ENCODE measurements at regions not wholly inside any gene's neighbourhood (a gene's known extent, or its start where the extent isn't known, plus 50 kb on each side); places are given as distances from the start of the nearest gene placed in this dataset.
"Not testable (repeated sequence)": the region's sequence is repeated elsewhere in the genome, so short reads cannot be mapped to it uniquely, and the experiment has no call there.

DNA sequence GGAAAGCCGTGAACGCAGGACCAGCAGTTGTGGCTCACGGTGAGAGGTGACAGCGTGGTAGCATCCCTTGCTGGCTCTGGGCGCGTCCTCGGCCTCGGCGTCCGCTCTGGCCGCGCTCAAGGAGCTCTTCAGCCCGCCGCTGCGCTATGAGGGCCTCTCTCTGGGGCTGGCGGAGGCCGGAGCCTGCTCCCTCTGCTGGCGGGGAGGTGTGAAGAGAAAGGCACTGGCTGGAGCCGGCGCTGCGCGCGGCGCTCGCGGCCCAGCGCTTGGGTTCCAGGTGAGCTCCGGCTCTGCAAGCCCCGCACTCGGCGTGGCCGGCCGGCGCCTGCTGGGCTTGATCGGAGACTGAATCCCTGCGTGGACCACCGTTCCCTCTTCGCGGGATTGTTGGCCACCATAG, 705.6 kb downstream of the SEMA5A start:
- Histone ChIP-seq H3K4me1 (no peaks in the 10 kb centered on the region), H3K4me2 (ENCODE audit: low read length) (no peak overlapping the region), H3K27ac (no peak overlapping the region), H3K79me2 (no peaks in the 10 kb centered on the region), H3K4me3 (ENCODE audit: low read depth, low read length) (no peak overlapping the region), H3K9me3 (ENCODE audit: control insufficient read depth, low read length) (no peaks in the 10 kb centered on the region), H3K9ac (no peak overlapping the region), H2AFZ (no peak overlapping the region), H3K27me3 (ENCODE audit: control insufficient read depth, insufficient read depth, low read length) (no peaks in the 10 kb centered on the region), H3K36me3 (ENCODE audit: control insufficient read depth, insufficient read depth, low read length) (no peaks in the 10 kb centered on the region)
- TF ChIP-seq CTCF (IDR thresholded peaks at IDR 0.05): no peak

DNA sequence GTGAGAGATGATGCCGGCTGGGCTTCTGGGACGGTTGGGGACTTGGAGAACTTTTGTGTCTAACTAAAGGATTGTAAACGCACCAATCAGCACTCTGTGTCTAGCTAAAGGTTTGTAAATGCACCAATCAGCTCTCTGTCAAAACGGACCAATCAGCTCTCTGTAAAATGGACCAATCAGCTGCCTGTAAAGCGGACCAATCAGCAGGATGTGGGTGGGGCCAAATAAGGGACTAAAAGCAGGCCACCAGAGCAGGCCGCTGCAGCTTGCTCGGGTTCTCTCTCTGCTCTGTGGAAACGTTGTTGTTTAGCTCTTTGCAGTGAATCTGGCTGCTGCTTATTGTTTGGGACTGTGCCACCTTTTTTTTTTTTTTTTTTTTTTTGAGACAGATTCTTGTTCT, 705.1 kb downstream of the SEMA5A start:
- not testable (repeated sequence) for H2AFZ ChIP-seq; H3K9me3 ChIP-seq (ENCODE audit: control insufficient read depth, low read length); H3K27ac ChIP-seq; H3K4me2 ChIP-seq (ENCODE audit: low read length); H3K4me3 ChIP-seq (ENCODE audit: low read depth, low read length); H3K4me1 ChIP-seq; H3K36me3 ChIP-seq (ENCODE audit: control insufficient read depth, insufficient read depth, low read length); H3K27me3 ChIP-seq (ENCODE audit: control insufficient read depth, insufficient read depth, low read length); H3K79me2 ChIP-seq; H3K9ac ChIP-seq

GRCh38 chr5:8842971-8843551, 702.8 kb downstream of the SEMA5A start:
- Histone ChIP-seq H3K27me3 (ENCODE audit: control insufficient read depth, insufficient read depth, low read length) (no peaks in the 10 kb centered on the region), H3K36me3 (ENCODE audit: control insufficient read depth, insufficient read depth, low read length) (no peaks in the 10 kb centered on the region), H3K4me1 (no peaks in the 10 kb centered on the region), H3K79me2 (no peaks in the 10 kb centered on the region), H3K9ac (no peak overlapping the region), H3K9me3 (ENCODE audit: control insufficient read depth, low read length) (no peaks in the 10 kb centered on the region), H2AFZ (no peak overlapping the region), H3K27ac (no peak overlapping the region), H3K4me3 (ENCODE audit: low read depth, low read length) (no peak overlapping the region), H3K4me2 (ENCODE audit: low read length) (no peak overlapping the region)
- no peak for TF ChIP-seq CTCF (IDR thresholded peaks at IDR 0.05)

- Histone ChIP-seq H3K4me2 (ENCODE audit: low read length) (no peak overlapping the region), H3K36me3 (ENCODE audit: control insufficient read depth, insufficient read depth, low read length) (no peaks in the 10 kb centered on the region), H3K4me3 (ENCODE audit: low read depth, low read length) (no peak overlapping the region), H3K9ac (no peak overlapping the region), H3K4me1 (no peaks in the 10 kb centered on the region), H3K79me2 (no peaks in the 10 kb centered on the region), H2AFZ (no peak overlapping the region), H3K27me3 (ENCODE audit: control insufficient read depth, insufficient read depth, low read length) (no peaks in the 10 kb centered on the region), H3K27ac (no peak overlapping the region), H3K9me3 (ENCODE audit: control insufficient read depth, low read length) (no peaks in the 10 kb centered on the region)
- no peak for TF ChIP-seq CTCF (IDR thresholded peaks at IDR 0.05)
Measured at GRCh38 chr5:8843771-8844170, 702.1 kb downstream of the SEMA5A start.

DNA sequence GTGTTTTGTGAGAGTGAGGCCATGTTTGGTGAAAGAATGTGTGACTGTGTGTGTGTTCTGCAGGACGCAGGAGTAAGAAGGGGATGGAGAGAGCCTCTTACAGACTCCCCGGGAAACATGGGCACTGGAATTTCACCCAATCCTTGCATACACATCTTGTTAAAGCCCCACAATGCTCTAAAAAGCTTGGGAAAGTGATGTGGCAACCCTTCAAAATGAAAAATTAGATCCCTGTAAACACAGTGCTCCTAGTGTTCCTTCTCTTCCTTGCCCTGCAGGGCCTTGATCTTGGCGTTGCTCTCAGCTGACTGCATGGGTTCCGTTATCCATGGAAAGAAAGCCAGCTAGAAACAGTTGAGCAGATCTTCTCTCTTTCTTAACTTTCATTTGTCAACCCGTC, 701.7 kb downstream of the SEMA5A start:
- Histone ChIP-seq H3K79me2 (no peaks in the 10 kb centered on the region), H2AFZ (no peak overlapping the region), H3K4me3 (ENCODE audit: low read depth, low read length) (no peak overlapping the region), H3K9ac (no peak overlapping the region), H3K9me3 (ENCODE audit: control insufficient read depth, low read length) (no peaks in the 10 kb centered on the region), H3K36me3 (ENCODE audit: control insufficient read depth, insufficient read depth, low read length) (no peaks in the 10 kb centered on the region), H3K4me1 (no peaks in the 10 kb centered on the region), H3K27me3 (ENCODE audit: control insufficient read depth, insufficient read depth, low read length) (no peaks in the 10 kb centered on the region), H3K4me2 (ENCODE audit: low read length) (no peak overlapping the region), H3K27ac (no peak overlapping the region)
- TF ChIP-seq CTCF (IDR thresholded peaks at IDR 0.05): no peak

Measured in parathyroid adenoma (tissue), 2 donors.